Fibroblast of mammary gland (primary cell): ENCODE measurements at regions not wholly inside any gene's neighbourhood (a gene's known extent, or its start where the extent isn't known, plus 50 kb on each side); places are given as distances from the start of the nearest gene placed in this dataset.

Experiments
- DNase-seq: peaks from one replicate; pipeline ENCODE4 v3.0.0-alpha.2; 2010; ENCODE audit warnings: low read depth
- H3K4me3 ChIP-seq: 2 replicates; pipeline ENCODE4 v1.5.1; 2011; ENCODE audit warnings: low read depth, mild to moderate bottlenecking, low read length, moderate library complexity; ENCODE audit not compliant: control insufficient read depth
- CTCF ChIP-seq: conservative IDR thresholded peaks from 2 replicates; pipeline ENCODE4 v1.5.1; 2011; ENCODE audit warnings: low read depth, low read length, inconsistent platforms; ENCODE audit not compliant: control insufficient read depth, insufficient read depth

- H3K4me3 ChIP-seq: no peak overlapping the region
- TF ChIP-seq CTCF: peak; percentile 6
- peak; percentile 1 for DNase-seq
Measured at GRCh38 chr18:64409511-64409910, 260.6 kb upstream of the LINC00305 start.

GRCh38 chr18:64407606-64408005 is 258.7 kb upstream of the LINC00305 start:
- no peak for TF ChIP-seq CTCF
- no peak overlapping the region for H3K4me3 ChIP-seq
- no peak for DNase-seq

- TF ChIP-seq CTCF: no peak
- DNase-seq: no peak
- H3K4me3 ChIP-seq: no peak overlapping the region
Measured at GRCh38 chr18:64405161-64405560, 256.3 kb upstream of the LINC00305 start.

GRCh38 chr18:64403784-64404503 is 255.1 kb upstream of the LINC00305 start:
- TF ChIP-seq CTCF: no peak
- no peak for DNase-seq
- no peak overlapping the region for H3K4me3 ChIP-seq

GRCh38 chr18:64402636-64403035 is 253.7 kb upstream of the LINC00305 start:
- no peak for DNase-seq
- H3K4me3 ChIP-seq: no peak overlapping the region
- TF ChIP-seq CTCF: no peak

- DNase-seq: no peak
- H3K4me3 ChIP-seq: no peak overlapping the region
- no peak for TF ChIP-seq CTCF
Measured at GRCh38 chr18:64401268-64402060, 252.6 kb upstream of the LINC00305 start.
